CD4-positive, alpha-beta T cell (primary cell): ENCODE measurements at regions not wholly inside any gene's neighbourhood (a gene's known extent, or its start where the extent isn't known, plus 50 kb on each side); places are given as distances from the start of the nearest gene placed in this dataset.

ENCODE experiments used
- ATAC-seq: fragments of 200-7000 bp; cut with Tn5 transposase; one replicate; pipeline ENCODE4 v1.10.0; 2022; ENCODE audit warnings: mild to moderate bottlenecking; ENCODE audit not compliant: poor library complexity
- CTCF ChIA-PET: fragments of 350-600 bp; sonication (Branson Sonifier 250); formaldehyde crosslinking; loops from one replicate; lab custom pipeline; 2021; ENCODE audit warnings: antibody characterized with exemption, inconsistent platforms; lab: Charles Lee
- POLR2A ChIA-PET: fragments of 350-600 bp; sonication (Branson Sonifier 250); formaldehyde crosslinking; loops from one replicate; lab custom pipeline; 2021; ENCODE audit warnings: antibody characterized with exemption, inconsistent platforms; lab: Charles Lee
- DNase-seq, 14 experiments: peaks; one replicate each; pipeline ENCODE4 v3.0.0-alpha.2; 2013 to 2020; ENCODE audit warnings: mixed read lengths in 2 of 14
- H3K27ac ChIP-seq, 2 donors: one replicate each; pipeline versions ENCODE4 v1.5.1 to v1.7.0; 2013; ENCODE audit warnings: low read length in 2 of 2, low read depth in 1 of 2, mild to moderate bottlenecking in 1 of 2
- H3K27me3 ChIP-seq, 2 experiments: 1 replicate in 1 of 2; 2 replicates in 1 of 2; pipeline versions ENCODE4 v1.6.1 to v1.7.0; 2013; ENCODE audit warnings: low read length in 2 of 2, control low read depth in 1 of 2, mild to moderate bottlenecking in 1 of 2, moderate library complexity in 1 of 2; ENCODE audit not compliant: insufficient read depth in 2 of 2, control insufficient read depth in 1 of 2
- H3K36me3 ChIP-seq: one replicate; pipeline ENCODE4 v1.6.1; 2013; ENCODE audit warnings: low read length, control low read depth; ENCODE audit not compliant: insufficient read depth
- H3K4me1 ChIP-seq: one replicate; pipeline ENCODE4 v1.6.1; 2013; ENCODE audit warnings: low read length, control low read depth; ENCODE audit not compliant: insufficient read depth
- H3K4me3 ChIP-seq: one replicate; pipeline ENCODE4 v1.5.1; 2013; ENCODE audit warnings: mild to moderate bottlenecking, low read length, moderate library complexity
- H3K9me3 ChIP-seq, 2 experiments: 1 replicate in 1 of 2; 2 replicates in 1 of 2; pipeline versions ENCODE4 v1.6.1 to v1.7.0; 2013; ENCODE audit warnings: low read length in 2 of 2, mild to moderate bottlenecking in 2 of 2, control low read depth in 1 of 2, moderate library complexity in 1 of 2; ENCODE audit not compliant: control insufficient read depth in 1 of 2, insufficient read depth in 1 of 2
- H3K27ac Mint-ChIP-seq: one replicate; pipeline ENCODE4 v1.8.0; 2020; ENCODE audit warnings: mixed read lengths
- H3K27me3 Mint-ChIP-seq: one replicate; pipeline ENCODE4 v1.8.0; 2021; ENCODE audit warnings: mixed read lengths
- H3K36me3 Mint-ChIP-seq: one replicate; pipeline ENCODE4 v1.8.0; 2021; ENCODE audit warnings: low read depth, mixed read lengths
- H3K4me1 Mint-ChIP-seq: one replicate; pipeline ENCODE4 v1.8.0; 2021; ENCODE audit warnings: low read depth, mixed read lengths
- H3K4me3 Mint-ChIP-seq: one replicate; pipeline ENCODE4 v1.8.0; 2020; ENCODE audit warnings: mild to moderate bottlenecking, mixed read lengths
- H3K9me3 Mint-ChIP-seq: one replicate; pipeline ENCODE4 v1.8.0; 2020; ENCODE audit warnings: mixed read lengths
- intact Hi-C, 2 experiments: fragments of 100-400 bp; cut with DNase I in 1 of 2; cut with micrococcal nuclease in 1 of 2; formaldehyde crosslinking; loops; one replicate each; pipeline versions ENCODE4 v1.15.1 to v1.9.0; 2023 to 2025; cut with DNase I, micrococcal nuclease
- TF ChIP-seq, protein P1 (sequence below): fragments of 200-600 bp; IDR thresholded peaks from one replicate; pipeline ENCODE4 v1.8.0; 2022; ENCODE audit warnings: antibody characterized with exemption, mild to moderate bottlenecking

- POLR2A ChIA-PET = no interaction called here
- Mint-ChIP-seq H3K27me3 (peaks cover 74% of the 10 kb centered on the region), H3K36me3 (no peaks in the 10 kb centered on the region), H3K4me1 (no peaks in the 10 kb centered on the region), H3K9me3 (no peaks in the 10 kb centered on the region), H3K4me3 (no peak overlapping the region), H3K27ac (no peak overlapping the region)
- DNase-seq = no peak
- Histone ChIP-seq H3K9me3 (peaks cover 0 to 22% of the 10 kb centered on the region in 2 experiments), H3K27me3 (peaks cover 57 to 67% of the 10 kb centered on the region in 2 experiments), H3K27ac (no peak overlapping the region), H3K4me3 (no peak overlapping the region), H3K4me1 (no peaks in the 10 kb centered on the region), H3K36me3 (no peaks in the 10 kb centered on the region)
- ATAC-seq = no peak
- TF ChIP-seq, protein P1, sequence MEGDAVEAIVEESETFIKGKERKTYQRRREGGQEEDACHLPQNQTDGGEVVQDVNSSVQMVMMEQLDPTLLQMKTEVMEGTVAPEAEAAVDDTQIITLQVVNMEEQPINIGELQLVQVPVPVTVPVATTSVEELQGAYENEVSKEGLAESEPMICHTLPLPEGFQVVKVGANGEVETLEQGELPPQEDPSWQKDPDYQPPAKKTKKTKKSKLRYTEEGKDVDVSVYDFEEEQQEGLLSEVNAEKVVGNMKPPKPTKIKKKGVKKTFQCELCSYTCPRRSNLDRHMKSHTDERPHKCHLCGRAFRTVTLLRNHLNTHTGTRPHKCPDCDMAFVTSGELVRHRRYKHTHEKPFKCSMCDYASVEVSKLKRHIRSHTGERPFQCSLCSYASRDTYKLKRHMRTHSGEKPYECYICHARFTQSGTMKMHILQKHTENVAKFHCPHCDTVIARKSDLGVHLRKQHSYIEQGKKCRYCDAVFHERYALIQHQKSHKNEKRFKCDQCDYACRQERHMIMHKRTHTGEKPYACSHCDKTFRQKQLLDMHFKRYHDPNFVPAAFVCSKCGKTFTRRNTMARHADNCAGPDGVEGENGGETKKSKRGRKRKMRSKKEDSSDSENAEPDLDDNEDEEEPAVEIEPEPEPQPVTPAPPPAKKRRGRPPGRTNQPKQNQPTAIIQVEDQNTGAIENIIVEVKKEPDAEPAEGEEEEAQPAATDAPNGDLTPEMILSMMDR = no peak
- CTCF ChIA-PET = no interaction called here
- intact Hi-C loops = no loop called here
Observed at GRCh38 chr11:19349340-19350025, 108.7 kb upstream of the E2F8 start.

- Histone ChIP-seq H3K27ac (no peak overlapping the region), H3K9me3 (peaks cover 0 to 22% of the 10 kb centered on the region in 2 experiments), H3K4me3 (no peak overlapping the region), H3K27me3 (peaks cover 63 to 79% of the 10 kb centered on the region in 2 experiments), H3K4me1 (no peaks in the 10 kb centered on the region), H3K36me3 (no peaks in the 10 kb centered on the region)
- TF ChIP-seq, protein P1 = no peak
- intact Hi-C loops = no loop called here
- Mint-ChIP-seq H3K4me1 (no peaks in the 10 kb centered on the region), H3K4me3 (no peak overlapping the region), H3K27me3 (peaks cover 85% of the 10 kb centered on the region), H3K27ac (no peak overlapping the region), H3K9me3 (no peaks in the 10 kb centered on the region), H3K36me3 (no peaks in the 10 kb centered on the region)
- ChIA-PET POLR2A (no interaction called here), CTCF (no interaction called here)
- DNase-seq (no peak), ATAC-seq (no peak)
Observed at GRCh38 chr11:19347911-19348310, 107.2 kb upstream of the E2F8 start.

GRCh38 chr11:19345848-19346681 lies 105.3 kb upstream of the E2F8 start:
- Mint-ChIP-seq H3K27me3 (peaks cover 93% of the 10 kb centered on the region), H3K27ac (no peak overlapping the region), H3K36me3 (no peaks in the 10 kb centered on the region), H3K9me3 (no peaks in the 10 kb centered on the region), H3K4me3 (no peak overlapping the region), H3K4me1 (no peaks in the 10 kb centered on the region)
- POLR2A ChIA-PET = no interaction called here
- Histone ChIP-seq H3K27ac (no peak overlapping the region), H3K9me3 (peaks cover 0 to 22% of the 10 kb centered on the region in 2 experiments), H3K4me1 (no peaks in the 10 kb centered on the region), H3K27me3 (peaks cover 55 to 68% of the 10 kb centered on the region in 2 experiments), H3K4me3 (no peak overlapping the region), H3K36me3 (no peaks in the 10 kb centered on the region)
- intact Hi-C loops = no loop called here
- no peak for ATAC-seq
- TF ChIP-seq, protein P1 = no peak
- CTCF ChIA-PET = no interaction called here
- DNase-seq = no peak
